Fibroblast of gingiva (primary cell): ENCODE measurements at regions not wholly inside any gene's neighbourhood (a gene's known extent, or its start where the extent isn't known, plus 50 kb on each side); places are given as distances from the start of the nearest gene placed in this dataset.
A peak's percentile ranks its signal among the peaks of the same experiment; 100 is the strongest.
"Not testable (repeated sequence)": the region's sequence is repeated elsewhere in the genome, so short reads cannot be mapped to it uniquely, and the experiment has no call there.

Source experiments
- DNase-seq: peaks from one replicate; pipeline ENCODE4 v3.0.0-alpha.2; 2011; ENCODE audit warnings: low read depth

DNA sequence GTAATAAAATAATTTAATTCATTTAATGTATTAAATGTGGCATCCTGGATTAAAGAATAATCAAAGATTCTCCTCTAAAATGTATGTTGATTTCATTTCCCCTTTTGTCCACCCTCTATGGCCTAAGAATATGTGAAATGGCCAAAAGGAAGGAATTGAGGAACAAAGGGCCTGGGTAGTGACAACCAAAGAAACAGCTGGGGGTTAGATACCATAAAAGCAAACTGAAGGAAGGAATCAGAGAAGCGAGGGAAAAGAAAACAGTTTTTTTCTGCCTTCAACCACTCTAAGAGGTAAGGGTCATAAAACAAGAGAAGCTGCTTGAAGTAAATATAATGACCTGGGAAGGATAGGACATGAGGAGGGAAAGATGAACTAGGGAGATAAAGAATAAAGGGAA lies 139.3 kb downstream of the FAM76B start:
- no peak for DNase-seq

DNA sequence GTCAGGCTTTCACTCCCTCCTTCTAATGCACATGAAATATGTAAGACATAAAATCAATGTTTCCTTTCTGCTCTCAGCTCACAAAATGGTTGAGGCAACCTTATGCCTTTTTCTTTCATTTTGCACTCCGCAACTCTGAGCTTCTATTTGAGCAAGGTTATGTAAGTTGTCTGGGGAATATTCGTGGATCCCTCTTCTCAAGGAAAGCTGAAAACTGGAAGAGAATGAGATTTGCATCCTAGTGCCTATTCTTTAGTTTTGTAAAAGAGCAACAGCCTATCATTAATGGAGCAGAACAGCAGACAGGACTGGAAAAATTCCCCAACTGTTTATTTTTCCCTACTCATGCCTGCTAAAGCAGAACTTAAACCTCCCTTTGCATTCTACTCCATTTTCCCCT lies 141.7 kb downstream of the FAM76B start:
- no peak for DNase-seq

DNA sequence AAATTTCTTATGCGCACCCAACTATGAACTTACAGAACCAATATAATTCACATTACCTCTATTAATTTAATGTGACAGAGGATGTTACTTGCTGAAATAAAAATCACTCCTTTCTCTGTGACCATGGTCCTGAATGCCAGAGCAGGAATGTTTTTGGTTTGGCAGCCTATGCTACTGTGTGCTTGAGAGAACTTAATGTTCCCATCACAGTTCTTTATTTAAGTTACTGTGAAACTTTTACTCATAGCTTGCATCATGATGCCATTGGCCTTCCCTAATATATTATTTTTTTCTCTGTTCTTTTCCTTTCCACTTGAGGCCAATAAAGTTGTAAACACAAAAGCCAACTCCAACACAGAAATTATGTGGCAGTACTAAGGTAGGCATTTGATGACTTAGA lies 142.2 kb downstream of the FAM76B start:
- DNase-seq = peak; percentile 84

DNA sequence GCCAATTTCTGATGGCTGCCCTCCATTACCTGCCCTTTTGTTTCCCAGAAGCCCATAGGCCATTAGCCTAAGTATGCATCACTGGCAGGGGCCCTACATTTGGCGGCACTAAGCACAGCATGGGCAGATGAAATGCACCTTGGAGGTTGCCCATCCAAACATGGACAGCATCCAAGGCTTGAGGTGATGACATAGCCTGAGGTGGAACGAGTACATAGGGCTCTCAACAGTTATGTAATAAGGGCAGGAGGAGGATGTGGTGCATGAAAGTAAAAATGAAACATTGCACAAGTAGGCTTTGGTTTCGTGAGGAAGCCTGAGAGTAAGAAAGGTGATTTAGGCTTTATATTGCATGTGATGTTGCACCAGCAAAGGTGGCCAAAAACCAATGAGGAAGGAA lies 148.1 kb downstream of the FAM76B start:
- no peak for DNase-seq

DNA sequence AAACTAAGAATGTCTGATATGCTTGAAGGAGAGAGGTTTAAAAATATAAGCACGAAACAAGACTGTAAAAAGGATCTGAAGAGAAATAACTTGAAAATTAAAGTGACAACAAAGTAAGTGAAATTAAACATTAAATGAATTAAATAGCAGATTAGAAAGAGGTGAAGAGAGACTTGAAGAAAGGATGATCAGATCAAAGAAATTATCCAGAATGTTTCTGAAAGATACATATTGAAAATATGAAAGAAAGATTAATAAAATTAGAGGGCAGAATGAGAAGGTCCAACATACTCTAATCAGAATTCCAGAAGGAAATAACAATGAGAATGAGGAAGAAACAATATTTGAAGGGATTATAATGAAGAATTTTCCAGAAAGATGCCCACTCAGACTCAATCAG lies 151.1 kb downstream of the FAM76B start:
- DNase-seq = no peak

DNA sequence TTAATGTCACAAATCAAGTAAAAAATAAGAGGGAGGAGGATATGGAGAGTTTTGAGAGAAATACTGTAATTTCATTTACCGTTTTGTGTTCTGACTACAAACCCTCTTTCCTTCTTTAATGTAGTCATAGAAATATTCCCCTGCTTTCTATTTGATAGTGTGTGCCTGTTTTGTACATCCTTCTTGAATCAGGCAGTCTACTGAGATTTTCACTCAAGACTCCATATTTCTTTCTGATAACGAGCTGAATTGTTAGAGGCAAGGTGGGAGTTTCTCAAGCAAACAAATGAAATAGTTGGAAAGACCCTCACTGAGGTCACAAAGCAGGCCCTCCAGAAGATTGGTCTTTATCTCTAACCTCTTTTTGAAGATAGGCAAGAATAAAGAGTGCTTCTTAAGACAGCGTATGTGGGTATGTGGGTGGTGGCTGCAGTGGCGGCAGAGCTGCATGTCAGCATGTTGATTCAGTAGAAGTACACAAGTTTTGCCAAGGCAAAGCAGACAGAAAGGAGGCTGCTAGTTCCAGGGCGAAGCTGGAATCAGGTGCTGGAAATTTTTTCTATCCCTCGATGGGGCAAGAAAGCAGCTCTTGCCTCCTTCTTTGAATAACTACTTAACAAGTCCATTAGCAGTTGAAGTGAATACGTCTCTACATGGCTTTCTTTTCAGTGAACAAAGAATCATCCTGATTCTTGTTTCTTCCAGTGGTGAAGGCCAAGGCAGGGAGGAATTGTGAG lies 164.2 kb downstream of the FAM76B start:
- DNase-seq = no peak

DNA sequence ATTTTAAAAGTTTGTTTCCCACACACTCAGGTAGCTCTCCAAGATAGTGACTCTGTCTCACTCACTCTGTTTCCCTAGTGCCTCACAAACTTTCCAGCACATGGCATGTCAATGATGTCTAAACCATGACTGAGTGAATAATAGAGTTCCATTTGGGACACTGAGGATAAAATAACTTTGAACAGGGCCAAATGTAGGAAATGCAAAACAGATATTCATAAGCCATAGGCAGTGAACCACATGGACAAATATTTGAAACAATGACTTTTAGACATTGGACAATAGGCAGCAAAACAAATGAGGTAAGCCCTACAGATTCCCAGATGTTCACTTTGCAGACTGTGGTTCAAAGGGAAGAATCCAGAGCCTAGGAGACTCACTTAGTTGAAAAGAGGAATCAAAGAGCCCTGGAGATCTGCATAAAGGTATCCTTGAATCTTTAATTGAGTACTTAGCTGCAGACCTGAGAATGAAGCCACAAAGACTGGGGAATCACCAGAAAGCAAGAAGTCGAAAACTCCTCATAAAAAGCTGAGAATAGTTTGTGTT lies 173.3 kb downstream of the FAM76B start:
- DNase-seq = no peak

DNA sequence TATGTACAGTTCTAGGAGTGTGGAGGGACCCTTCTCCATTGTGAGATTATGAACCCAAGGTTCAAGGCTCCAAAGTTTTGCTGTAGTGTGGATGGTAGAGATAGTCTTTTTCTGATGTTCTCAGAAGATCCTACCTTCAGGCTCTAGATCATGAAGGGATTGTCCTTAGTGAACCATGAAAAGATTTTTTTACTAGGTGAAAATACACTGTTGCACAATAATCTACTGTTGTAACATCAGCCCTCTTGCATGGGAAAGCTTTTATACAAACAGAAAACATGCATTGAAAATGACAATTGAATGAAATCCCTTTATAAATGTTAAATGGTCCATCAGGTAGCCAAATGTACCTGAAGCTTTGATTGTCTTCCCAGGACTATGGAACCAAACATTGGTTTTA lies 177.8 kb downstream of the FAM76B start:
- DNase-seq = peak; percentile 9

DNA sequence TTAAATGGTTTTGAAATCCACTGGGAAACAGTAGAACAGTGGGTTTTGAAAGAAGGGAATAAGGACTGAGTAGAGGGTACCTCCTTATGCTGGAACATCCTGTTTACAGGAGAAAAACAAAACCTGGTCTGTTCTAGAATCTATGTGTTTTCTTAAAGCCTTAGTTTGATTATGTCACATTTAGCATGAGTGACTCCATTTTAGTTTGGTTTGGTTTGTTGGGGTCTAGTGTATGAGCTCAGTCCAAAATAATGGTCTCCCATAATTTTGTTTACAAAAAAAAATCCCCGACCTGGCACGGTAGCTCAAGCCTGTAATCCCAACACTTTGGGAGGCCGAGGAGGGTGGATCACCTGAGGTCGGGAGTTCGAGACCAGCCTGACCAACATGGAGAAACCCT lies 179.4 kb downstream of the FAM76B start:
- not testable (repeated sequence) for DNase-seq

DNA sequence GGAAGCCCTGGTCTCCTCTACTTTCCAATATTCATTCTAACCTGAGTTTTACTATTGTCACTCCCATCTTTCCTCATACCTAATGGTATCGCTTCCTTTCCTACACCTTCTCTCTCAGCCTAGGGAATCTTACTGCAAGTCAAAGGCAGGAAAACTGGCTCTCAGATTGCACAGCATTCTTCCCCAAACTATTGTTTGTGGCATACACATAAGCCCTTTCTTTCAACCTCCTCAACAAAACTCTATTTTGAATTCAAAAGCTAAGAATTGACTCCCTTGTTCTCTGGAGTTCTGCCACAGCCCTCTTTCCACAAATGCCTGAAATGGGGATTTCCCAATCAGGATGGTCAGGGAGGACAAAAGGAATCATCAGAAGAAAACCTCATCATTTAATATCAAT lies 181.5 kb downstream of the FAM76B start:
- no peak for DNase-seq

DNA sequence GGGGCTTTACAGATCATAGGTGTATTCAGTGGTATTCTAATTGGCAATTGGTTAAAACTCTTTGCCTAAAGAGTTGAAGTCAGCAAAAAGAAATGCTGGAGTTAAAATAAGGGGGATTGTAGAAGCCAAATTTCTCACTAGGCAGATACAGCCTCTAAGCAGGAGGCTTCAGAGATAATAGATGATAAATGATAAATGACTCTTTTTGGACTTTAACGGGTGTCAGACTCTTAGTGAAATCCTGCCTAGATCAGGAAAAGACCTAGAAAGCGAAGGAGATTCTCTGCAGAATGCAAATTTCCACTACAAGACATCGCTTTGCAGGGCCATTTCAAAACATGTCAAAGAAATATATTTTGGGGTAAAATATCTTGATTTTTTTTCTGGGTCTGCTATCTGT lies 182.8 kb downstream of the FAM76B start:
- DNase-seq = no peak

DNA sequence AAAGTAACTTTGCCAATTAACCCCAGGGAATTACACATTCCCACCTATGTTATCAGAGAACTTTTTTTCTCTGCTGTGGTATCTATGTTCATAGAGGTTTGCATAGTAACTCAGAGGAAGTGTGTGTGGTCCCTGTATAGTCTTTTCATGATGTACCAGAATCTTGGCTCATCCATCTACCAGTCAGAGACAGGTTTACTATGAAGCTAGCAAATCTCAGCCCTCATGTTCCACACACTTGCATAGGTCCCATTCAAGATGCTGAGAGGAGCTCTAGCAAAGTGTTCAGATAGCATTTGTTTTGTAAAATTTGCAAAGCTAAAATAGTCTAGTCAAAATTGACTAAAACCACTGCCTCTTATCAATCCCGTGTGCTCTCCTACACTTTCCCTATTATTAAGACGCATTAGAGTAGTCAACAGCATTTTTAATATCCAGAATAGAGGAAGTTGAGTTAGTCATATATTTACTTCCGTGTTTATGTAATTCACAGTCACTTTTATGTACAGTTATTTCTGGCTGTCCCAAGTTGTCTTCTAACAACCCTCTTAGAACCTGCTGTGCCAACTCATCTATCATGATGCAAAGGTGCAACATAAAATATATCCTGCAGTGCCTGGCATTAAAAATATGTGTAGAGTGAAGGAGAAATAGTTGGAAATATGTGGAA lies 184.2 kb downstream of the FAM76B start:
- no peak for DNase-seq

DNA sequence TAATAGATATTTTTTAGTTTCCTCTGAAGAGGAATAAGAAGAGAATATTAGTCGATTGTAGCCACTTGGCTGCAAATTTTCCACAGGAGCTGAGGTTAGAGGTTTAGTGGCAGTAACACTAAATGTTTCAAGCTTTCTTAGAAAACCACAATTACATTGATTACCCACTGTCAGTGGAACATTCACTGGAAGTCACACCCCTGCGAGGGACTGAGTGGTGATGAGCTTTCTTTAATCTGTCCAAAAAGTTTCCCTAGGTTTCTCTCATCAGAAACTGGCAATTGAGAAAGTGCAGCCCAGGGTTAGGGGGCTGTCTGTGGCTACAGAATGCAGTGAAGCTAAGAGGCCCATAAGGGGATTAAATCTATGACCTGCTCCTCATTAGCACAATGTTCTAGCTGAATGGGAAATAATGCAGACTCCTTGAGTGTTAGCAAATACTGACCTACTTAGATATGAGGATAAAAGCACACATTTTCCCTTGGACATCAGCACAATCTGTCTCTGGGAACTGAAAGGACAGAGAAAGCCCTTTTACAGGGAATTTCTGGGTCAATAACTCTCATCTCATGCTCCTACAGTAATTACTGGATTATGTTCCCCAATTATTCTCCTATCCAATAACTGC lies 189.5 kb downstream of the FAM76B start:
- no peak for DNase-seq

DNA sequence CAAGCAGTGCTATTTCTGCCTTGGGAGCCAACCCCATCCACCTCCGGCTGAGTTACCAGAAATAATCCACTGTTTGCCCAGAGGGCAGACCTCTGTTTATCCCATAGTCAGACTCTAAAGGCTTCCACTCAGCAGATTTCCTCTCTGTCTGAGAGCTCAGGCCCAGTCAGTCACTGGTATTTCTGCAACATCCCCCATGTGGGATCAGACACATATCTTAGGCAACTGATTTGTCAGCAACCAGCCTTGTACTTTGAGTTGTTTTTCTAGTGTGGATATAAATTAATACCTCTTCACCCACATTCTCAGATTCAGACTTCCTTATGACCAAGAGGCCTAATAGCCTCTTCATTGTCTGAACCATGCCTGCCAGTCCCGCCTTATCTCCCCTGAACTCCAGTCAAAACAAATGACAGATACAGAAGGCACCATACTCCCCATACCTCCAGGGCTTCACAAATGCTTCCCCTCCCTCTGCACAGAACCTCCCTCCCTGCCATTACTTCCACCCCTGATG lies 193.6 kb downstream of the FAM76B start:
- DNase-seq = peak; percentile 62

DNA sequence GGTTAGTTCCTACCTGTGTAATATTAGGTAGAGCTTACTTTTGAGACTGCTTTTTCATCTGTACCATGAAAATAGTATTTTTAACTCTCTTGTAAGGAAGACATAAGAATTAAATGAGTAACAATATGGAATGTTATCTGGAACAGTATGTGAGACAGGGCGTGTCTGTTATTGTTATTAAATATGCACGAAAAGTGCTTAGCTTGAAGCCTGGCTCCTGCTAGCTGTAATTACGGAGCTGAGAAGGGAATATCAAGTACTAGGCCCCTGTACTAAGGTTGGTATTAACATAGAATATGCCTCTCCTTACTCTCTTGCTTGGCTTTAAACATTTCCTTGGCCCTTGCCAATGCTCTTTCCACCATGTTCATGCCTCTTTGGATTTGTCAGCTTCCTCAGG lies 194.0 kb downstream of the FAM76B start:
- no peak for DNase-seq

DNA sequence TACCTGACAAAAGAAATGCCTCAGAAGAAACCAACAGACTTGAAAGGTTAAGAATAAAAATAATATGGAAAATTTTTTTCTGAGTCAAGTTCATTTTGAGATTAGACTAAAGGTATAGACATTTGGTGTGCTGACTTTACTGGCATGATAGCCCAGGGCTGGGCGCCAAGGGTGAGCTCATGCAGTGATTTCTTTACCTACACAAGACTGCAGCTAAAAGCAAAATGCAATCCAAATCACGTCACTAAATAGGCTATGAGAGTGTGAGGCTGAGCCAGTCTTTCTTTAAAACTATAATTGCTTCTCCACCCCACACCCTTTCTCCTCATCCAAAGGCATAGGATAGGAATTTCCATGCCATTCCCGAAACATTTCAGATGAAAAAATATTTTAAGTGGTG lies 196.5 kb downstream of the FAM76B start:
- peak; percentile 28 for DNase-seq

DNA sequence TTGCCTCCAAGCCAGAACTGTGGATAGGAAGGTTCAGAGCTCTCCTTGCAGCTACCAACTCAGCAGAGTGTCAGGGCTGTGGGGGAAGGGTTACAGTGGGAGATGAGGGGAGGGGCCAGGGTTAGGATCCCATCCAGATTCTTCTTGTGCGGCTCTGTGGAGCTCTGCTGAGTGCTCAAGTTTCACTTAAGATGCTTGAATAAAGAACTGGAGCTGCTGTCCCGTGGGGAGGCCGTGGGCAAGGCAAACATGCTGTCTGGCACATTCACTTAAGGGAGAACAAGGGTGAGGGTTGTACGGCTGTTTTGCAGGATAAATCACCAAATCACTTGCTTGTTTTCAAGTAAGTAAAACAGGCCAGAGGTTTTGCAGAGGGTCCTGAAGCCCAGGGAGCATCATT lies 197.1 kb downstream of the FAM76B start:
- DNase-seq = peak; percentile 81

DNA sequence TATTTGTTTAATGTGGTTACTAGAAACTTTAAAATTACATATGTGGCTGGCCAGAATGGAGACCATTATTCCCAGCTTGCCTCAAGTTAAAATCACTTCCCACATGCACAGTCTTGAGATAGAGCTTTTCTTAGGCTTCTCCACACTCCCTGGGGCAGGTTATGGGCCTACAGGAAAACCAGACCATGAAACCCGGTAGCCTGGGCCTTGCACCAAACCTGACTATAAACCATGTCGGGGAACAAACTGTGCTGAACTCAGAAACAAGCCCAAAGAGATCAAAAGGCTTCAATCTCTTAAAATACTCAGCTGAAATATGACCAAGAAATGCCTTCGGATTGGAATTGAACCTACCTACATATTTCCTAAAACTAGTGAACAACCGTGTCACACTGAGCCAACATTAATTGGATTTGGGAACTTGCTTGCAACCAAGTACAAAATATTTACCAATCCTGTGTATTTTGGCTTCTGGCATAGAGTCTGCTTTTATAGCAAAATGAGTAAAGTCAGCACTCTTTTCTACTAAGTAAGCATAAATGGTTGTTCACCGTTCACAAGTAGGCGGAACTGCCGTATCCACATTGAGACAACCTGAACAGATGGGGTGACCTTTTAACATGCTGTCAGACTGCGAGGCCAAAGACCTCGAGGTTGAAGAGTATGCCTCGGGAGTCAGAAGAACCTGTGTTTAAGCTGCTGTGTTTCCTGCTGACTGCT lies 199.5 kb downstream of the FAM76B start:
- no peak for DNase-seq

DNA sequence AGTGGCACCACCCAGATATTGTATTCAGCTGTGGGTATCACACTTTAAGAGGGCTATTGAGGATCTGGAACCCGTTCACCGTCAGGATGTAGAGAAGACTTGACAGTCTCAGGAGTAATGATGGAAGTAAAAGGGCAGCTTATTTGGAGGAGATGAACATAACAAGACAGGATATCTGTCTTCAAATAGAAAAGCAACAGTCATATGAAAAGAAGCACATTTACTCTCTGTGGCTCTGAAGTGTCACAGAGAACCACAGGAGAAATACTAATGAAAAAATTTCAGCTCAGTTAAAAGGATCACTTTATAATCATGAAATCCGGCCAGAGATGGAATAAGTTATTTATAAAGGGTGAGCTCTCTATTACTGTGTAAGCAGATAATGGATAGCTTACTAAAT lies 200.8 kb downstream of the FAM76B start:
- DNase-seq = no peak

DNA sequence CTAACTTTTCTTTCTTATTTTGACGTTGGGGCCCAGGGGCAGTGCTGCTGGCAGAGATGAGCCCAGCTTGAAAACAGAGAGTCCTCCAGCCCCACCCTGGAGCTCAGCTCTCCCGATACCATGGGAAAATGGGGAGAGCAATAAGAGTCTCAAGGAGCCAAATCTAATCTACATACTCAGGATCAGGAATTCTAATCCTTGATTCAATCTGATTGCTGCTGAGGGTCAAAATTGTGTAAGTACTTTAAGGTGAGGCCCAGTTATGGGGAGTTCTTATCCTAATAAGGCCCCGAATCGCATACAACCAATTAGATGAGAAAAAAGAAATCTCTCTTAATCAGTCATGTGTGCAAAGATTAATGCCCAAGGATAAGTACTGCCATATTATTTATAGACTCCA lies 202.9 kb downstream of the FAM76B start:
- no peak for DNase-seq

DNA sequence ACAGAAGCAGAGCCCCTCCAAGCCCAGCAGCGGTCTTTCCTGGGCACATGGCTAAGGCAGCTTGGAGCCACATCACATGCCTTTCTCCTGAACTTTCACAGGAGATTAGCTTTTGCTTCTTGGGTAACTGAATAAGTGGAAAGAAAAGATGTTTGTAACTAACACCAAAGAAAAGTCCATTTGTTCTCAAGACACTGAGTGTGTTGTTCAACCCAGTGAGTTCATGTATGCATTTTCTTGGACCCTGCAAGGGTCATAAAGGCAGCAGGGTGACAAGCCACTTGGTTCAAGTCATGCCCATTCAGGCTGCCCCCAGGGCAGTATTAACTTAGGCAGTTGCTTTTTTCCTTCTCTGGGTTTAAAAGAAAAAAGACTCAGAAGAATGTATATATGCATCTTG lies 203.4 kb downstream of the FAM76B start:
- DNase-seq = no peak

DNA sequence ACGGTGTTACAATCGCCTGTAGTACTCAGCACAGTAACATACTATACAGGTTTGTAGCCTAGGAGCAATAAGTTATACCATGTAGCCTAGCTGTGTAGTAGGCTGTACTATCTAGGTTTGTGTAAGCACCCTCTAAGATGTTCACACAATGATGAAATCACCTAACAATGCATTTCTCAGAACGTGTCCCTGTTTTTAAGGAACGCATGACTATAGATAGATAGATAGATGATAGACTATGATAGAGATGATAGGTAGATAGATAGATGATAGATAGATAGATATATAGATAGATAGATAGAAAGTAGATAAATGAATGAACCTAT lies 203.9 kb downstream of the FAM76B start:
- no peak for DNase-seq
